ENCODE measurements at regions not wholly inside any gene's neighbourhood (a gene's known extent, or its start where the extent isn't known, plus 50 kb on each side); places are given as distances from the start of the nearest gene placed in this dataset.

- ATAC-seq (no peak), DNase-seq (no peak)
- Histone ChIP-seq H3K4me1 (no peaks in the 10 kb centered on the region), H3K4me3 (no peak overlapping the region), H3K27ac (no peak overlapping the region), H3K27me3 (no peaks in the 10 kb centered on the region), H3K36me3 (replicated peaks in 1 of 2; ENCODE audit: insufficient read depth in 1 of 2, low read depth in 2 of 2) (no peaks in the 10 kb centered on the region), H3K9me3 (no peaks in the 10 kb centered on the region)
- intact Hi-C loops (cut with DNase I): no loop called here
- TF ChIP-seq CTCF (IDR thresholded peaks at IDR 0.05): no peak
- 60 to 75% methylated on average over 3 of the region's 3 CpGs for WGBS, 2 donors
Measured at GRCh38 chr2:221231511-221231910, 340.6 kb downstream of the EPHA4 start.

- DNase-seq (no peak), ATAC-seq (no peak)
- no peaks in the 10 kb centered on the region for H3K4me1 ChIP-seq
- intact Hi-C loops (cut with DNase I): no loop called here
- WGBS, 2 donors: 65 to 73% methylated on average over 2 of the region's 2 CpGs
- no peak overlapping the region for H3K4me3 ChIP-seq
- H3K27ac ChIP-seq: no peak overlapping the region
- no peaks in the 10 kb centered on the region for H3K9me3 ChIP-seq
- H3K27me3 ChIP-seq: no peaks in the 10 kb centered on the region
- no peaks in the 10 kb centered on the region for H3K36me3 ChIP-seq (replicated peaks in 1 of 2; ENCODE audit: insufficient read depth in 1 of 2, low read depth in 2 of 2)
- no peak for TF ChIP-seq POLR2A (IDR thresholded peaks at IDR 0.05)
- TF ChIP-seq CTCF (IDR thresholded peaks at IDR 0.05): no peak
Measured at GRCh38 chr2:221235941-221236340, 336.2 kb downstream of the EPHA4 start.

GRCh38 chr2:221241072-221241471, 331.0 kb downstream of the EPHA4 start:
- H3K9me3 ChIP-seq: no peaks in the 10 kb centered on the region
- no peaks in the 10 kb centered on the region for H3K27me3 ChIP-seq
- DNase-seq (no peak), ATAC-seq (no peak)
- no peaks in the 10 kb centered on the region for H3K36me3 ChIP-seq (replicated peaks in 1 of 2; ENCODE audit: insufficient read depth in 1 of 2, low read depth in 2 of 2)
- no peak overlapping the region for H3K27ac ChIP-seq
- no peak overlapping the region for H3K4me3 ChIP-seq
- no peaks in the 10 kb centered on the region for H3K4me1 ChIP-seq
- TF ChIP-seq CTCF (IDR thresholded peaks at IDR 0.05) (no peak), POLR2A (IDR thresholded peaks at IDR 0.05) (no peak)
- 45 to 46% methylated on average over 3 of the region's 3 CpGs for WGBS, 2 donors
- intact Hi-C loops (cut with DNase I): no loop called here

GRCh38 chr2:221243771-221244170, 328.3 kb downstream of the EPHA4 start:
- TF ChIP-seq CTCF (IDR thresholded peaks at IDR 0.05): no peak

GRCh38 chr2:221245045-221245444, 327.1 kb downstream of the EPHA4 start:
- no peak for TF ChIP-seq CTCF (IDR thresholded peaks at IDR 0.05)
- TF ChIP-seq POLR2A (IDR thresholded peaks at IDR 0.05): no peak
- Histone ChIP-seq H3K36me3 (replicated peaks in 1 of 2; ENCODE audit: insufficient read depth in 1 of 2, low read depth in 2 of 2) (no peaks in the 10 kb centered on the region), H3K9me3 (no peaks in the 10 kb centered on the region), H3K27ac (no peak overlapping the region), H3K4me3 (no peak overlapping the region), H3K4me1 (no peaks in the 10 kb centered on the region), H3K27me3 (no peaks in the 10 kb centered on the region)
- no peak for DNase-seq
- WGBS, 2 donors: 55 to 57% methylated on average over 3 of the region's 3 CpGs
- no peak for ATAC-seq
- intact Hi-C loops (cut with DNase I): no loop called here

More at GRCh38 chr2:221243771-221244170, 328.3 kb downstream of the EPHA4 start:
- H3K9me3 ChIP-seq: no peaks in the 10 kb centered on the region
- 76 to 77% methylated on average over 2 of the region's 2 CpGs for WGBS, 2 donors
- H3K4me3 ChIP-seq: no peak overlapping the region
- no peak for ATAC-seq
- DNase-seq: no peak
- H3K27ac ChIP-seq: no peak overlapping the region
- H3K36me3 ChIP-seq (replicated peaks in 1 of 2; ENCODE audit: insufficient read depth in 1 of 2, low read depth in 2 of 2): no peaks in the 10 kb centered on the region
- H3K27me3 ChIP-seq: no peaks in the 10 kb centered on the region
- intact Hi-C loops (cut with DNase I): no loop called here
- H3K4me1 ChIP-seq: no peaks in the 10 kb centered on the region

All from body of pancreas (tissue), 4 donors.